ENCODE measurements at regions not wholly inside any gene's neighbourhood (a gene's known extent, or its start where the extent isn't known, plus 50 kb on each side); places are given as distances from the start of the nearest gene placed in this dataset.

GRCh38 chr11:36865846-36866245, 267.8 kb upstream of the RAG2 start:
- Histone ChIP-seq H3K4me3 (no peak overlapping the region), H3K9me3 (no peaks in the 10 kb centered on the region), H3K27ac (no peak overlapping the region), H3K27me3 (no peaks in the 10 kb centered on the region), H3K36me3 (no peaks in the 10 kb centered on the region), H3K4me1 (no peaks in the 10 kb centered on the region)
- intact Hi-C loops (cut with DNase I; ENCODE audit: low total_unique reads), result no loop called here
- TF ChIP-seq POLR2A (IDR thresholded peaks at IDR 0.05), result no peak
- TF ChIP-seq, protein P1, sequence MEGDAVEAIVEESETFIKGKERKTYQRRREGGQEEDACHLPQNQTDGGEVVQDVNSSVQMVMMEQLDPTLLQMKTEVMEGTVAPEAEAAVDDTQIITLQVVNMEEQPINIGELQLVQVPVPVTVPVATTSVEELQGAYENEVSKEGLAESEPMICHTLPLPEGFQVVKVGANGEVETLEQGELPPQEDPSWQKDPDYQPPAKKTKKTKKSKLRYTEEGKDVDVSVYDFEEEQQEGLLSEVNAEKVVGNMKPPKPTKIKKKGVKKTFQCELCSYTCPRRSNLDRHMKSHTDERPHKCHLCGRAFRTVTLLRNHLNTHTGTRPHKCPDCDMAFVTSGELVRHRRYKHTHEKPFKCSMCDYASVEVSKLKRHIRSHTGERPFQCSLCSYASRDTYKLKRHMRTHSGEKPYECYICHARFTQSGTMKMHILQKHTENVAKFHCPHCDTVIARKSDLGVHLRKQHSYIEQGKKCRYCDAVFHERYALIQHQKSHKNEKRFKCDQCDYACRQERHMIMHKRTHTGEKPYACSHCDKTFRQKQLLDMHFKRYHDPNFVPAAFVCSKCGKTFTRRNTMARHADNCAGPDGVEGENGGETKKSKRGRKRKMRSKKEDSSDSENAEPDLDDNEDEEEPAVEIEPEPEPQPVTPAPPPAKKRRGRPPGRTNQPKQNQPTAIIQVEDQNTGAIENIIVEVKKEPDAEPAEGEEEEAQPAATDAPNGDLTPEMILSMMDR (IDR thresholded peaks at IDR 0.05), result no peak
- DNase-seq, result no peak

DNA sequence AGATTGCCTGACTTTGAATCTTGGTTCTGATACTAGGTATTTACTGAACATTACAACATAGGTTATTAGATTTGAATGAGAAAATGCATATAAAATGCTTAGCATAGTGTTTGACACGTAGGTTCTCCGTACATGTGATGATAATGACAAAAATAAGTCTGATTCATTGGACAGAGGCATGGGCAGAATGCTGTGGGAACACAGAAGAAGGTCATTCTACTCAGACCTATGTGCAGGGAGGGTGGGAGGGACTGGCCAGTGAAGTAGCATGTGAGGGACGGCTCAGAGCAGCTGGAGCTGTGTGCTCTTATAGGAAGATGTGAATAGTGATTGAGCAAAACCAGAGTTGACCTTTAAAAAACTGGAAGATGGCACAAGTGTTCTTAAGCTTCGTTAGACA, 256.8 kb upstream of the RAG2 start:
- intact Hi-C loops (cut with DNase I; ENCODE audit: low total_unique reads), result no loop called here
- no peak for TF ChIP-seq POLR2A (IDR thresholded peaks at IDR 0.05)
- TF ChIP-seq, protein P1 (IDR thresholded peaks at IDR 0.05), result no peak

GRCh38 chr11:36848660-36849059, 250.6 kb upstream of the RAG2 start:
- intact Hi-C loops (cut with DNase I; ENCODE audit: low total_unique reads), result no loop called here

More for the DNA sequence above, 256.8 kb upstream of the RAG2 start:
- H3K27me3 ChIP-seq, result no peaks in the 10 kb centered on the region
- H3K4me1 ChIP-seq, result no peaks in the 10 kb centered on the region
- H3K27ac ChIP-seq, result no peak overlapping the region
- DNase-seq, result no peak
- no peaks in the 10 kb centered on the region for H3K36me3 ChIP-seq
- no peaks in the 10 kb centered on the region for H3K9me3 ChIP-seq
- H3K4me3 ChIP-seq, result no peak overlapping the region

GRCh38 chr11:36840378-36840777, 242.3 kb upstream of the RAG2 start:
- no peaks in the 10 kb centered on the region for H3K4me1 ChIP-seq
- no peak for DNase-seq
- H3K36me3 ChIP-seq, result no peaks in the 10 kb centered on the region
- H3K9me3 ChIP-seq, result no peaks in the 10 kb centered on the region
- H3K4me3 ChIP-seq, result no peak overlapping the region
- TF ChIP-seq, protein P1 (IDR thresholded peaks at IDR 0.05), result no peak
- TF ChIP-seq POLR2A (IDR thresholded peaks at IDR 0.05), result no peak
- intact Hi-C loops (cut with DNase I; ENCODE audit: low total_unique reads), result no loop called here
- no peaks in the 10 kb centered on the region for H3K27me3 ChIP-seq
- H3K27ac ChIP-seq, result no peak overlapping the region

More at GRCh38 chr11:36848660-36849059, 250.6 kb upstream of the RAG2 start:
- Histone ChIP-seq H3K36me3 (no peaks in the 10 kb centered on the region), H3K9me3 (no peaks in the 10 kb centered on the region), H3K27ac (no peak overlapping the region), H3K27me3 (no peaks in the 10 kb centered on the region), H3K4me3 (no peak overlapping the region), H3K4me1 (no peaks in the 10 kb centered on the region)
- TF ChIP-seq, protein P1 (IDR thresholded peaks at IDR 0.05), result no peak
- no peak for TF ChIP-seq POLR2A (IDR thresholded peaks at IDR 0.05)
- DNase-seq, result no peak

DNA sequence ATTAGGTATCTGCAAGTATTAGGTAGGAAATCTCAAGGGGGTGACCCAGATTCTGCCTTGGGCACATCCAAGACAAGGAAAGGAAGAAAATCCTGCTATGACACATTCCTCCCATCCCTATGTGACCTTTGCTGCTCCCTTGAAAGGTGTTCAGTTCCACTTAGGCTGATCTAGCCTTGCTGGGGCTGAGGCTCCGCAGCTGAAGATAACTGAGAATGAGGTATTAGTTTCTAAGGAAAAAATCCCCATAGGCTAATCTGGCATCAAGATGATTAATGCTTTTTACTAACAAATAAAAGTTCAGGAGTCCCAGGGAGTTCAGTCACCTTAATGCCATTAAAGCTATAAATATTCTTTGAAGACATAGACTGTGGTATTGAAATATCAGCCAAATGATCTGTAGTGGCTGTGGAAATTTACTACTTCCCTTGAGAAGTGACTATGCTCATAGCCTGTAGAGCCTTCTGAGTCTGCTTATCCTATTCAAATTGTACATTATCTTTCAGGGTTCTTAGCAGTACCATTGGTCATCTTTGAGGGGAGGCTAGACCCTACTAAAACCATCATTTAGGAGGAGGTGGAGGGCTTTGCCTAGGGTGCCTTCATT, 239.9 kb upstream of the RAG2 start:
- no peaks in the 10 kb centered on the region for H3K27me3 ChIP-seq
- H3K36me3 ChIP-seq, result no peaks in the 10 kb centered on the region
- TF ChIP-seq, protein P1 (IDR thresholded peaks at IDR 0.05), result no peak
- TF ChIP-seq POLR2A (IDR thresholded peaks at IDR 0.05), result no peak
- intact Hi-C loops (cut with DNase I; ENCODE audit: low total_unique reads), result no loop called here
- H3K4me1 ChIP-seq, result no peaks in the 10 kb centered on the region
- H3K27ac ChIP-seq, result no peak overlapping the region
- no peak for DNase-seq
- H3K9me3 ChIP-seq, result no peaks in the 10 kb centered on the region
- H3K4me3 ChIP-seq, result no peak overlapping the region

All from uterus (tissue), 3 donors.